A549 (cell line): ENCODE measurements at regions not wholly inside any gene's neighbourhood (a gene's known extent, or its start where the extent isn't known, plus 50 kb on each side); places are given as distances from the start of the nearest gene placed in this dataset.

Source experiments
- ATAC-seq, 2 experiments: fragments of 200-7000 bp in 1 of 2; fragments of >200 bp in 1 of 2; cut with Nextera tagmentation in 1 of 2; cut with Tn5 transposase in 1 of 2; 3 replicates each; pipeline versions ENCODE4 v1.8.0 to v1.9.1; 2018 to 2020; ENCODE audit warnings: mild to moderate bottlenecking in 1 of 2, moderate library complexity in 1 of 2
- CTCF ChIA-PET: fragments of 300-600 bp; sonication (Branson Sonifier 250); formaldehyde crosslinking; extraction: SDS; loops from one replicate; lab custom pipeline; 2021; ENCODE audit warnings: antibody characterized with exemption, inconsistent platforms; lab: Yijun Ruan, JAX
- POLR2A ChIA-PET: fragments of 350-600 bp; formaldehyde crosslinking; extraction: SDS; loops from one replicate; lab custom pipeline; 2021; ENCODE audit warnings: antibody characterized with exemption, inconsistent platforms; lab: Yijun Ruan, JAX
- DNase-seq, 2 experiments: peaks; one replicate each; pipeline versions ENCODE4 v3.0.0 to v3.0.0-alpha.2; 2011 to 2016; ENCODE audit warnings: low read depth in 1 of 2, low spot score in 1 of 2
- FAIRE-seq: peaks from 2 replicates; lab custom pipeline; 2011; peaks lifted over from hg19 to GRCh38; lab: Jason Lieb, UNC
- H3K27ac ChIP-seq, 2 experiments: fragments of >200 bp; sonication (Bioruptor Twin); formaldehyde crosslinking; 3 replicates each; pipeline ENCODE4 v1.5.1; 2016 to 2017
- H3K4me1 ChIP-seq: fragments of >200 bp; sonication (Bioruptor Twin); formaldehyde crosslinking; 3 replicates; pipeline ENCODE4 v1.6.1; 2016
- H3K4me2 ChIP-seq: fragments of >200 bp; sonication (Bioruptor Twin); formaldehyde crosslinking; 3 replicates; pipeline ENCODE4 v1.6.1; 2016
- H3K4me3 ChIP-seq: fragments of >200 bp; sonication (Bioruptor Twin); formaldehyde crosslinking; 3 replicates; pipeline ENCODE4 v1.5.1; 2016
- H3K9me3 ChIP-seq: fragments of >200 bp; sonication (Bioruptor Twin); formaldehyde crosslinking; 3 replicates; pipeline ENCODE4 v1.6.1; 2016
- BHLHE40 ChIP-seq: IDR thresholded peaks from 2 replicates; pipeline ENCODE4 v1.6.1; 2012; ENCODE audit warnings: low read depth, low read length, inconsistent platforms
- CBX8 ChIP-seq: fragments of 200-600 bp; sonication (generic); IDR thresholded peaks from 2 replicates; pipeline ENCODE4 v1.6.1; 2016
- CHD2 ChIP-seq: fragments of 150-350 bp; IDR thresholded peaks from 2 replicates; pipeline ENCODE4 v1.6.1; 2014; ENCODE audit warnings: low read length; ENCODE audit not compliant: partially characterized antibody
- EHMT2 ChIP-seq: fragments of 200-600 bp; sonication (generic); IDR thresholded peaks from 2 replicates; pipeline ENCODE4 v1.6.1; 2016; ENCODE audit warnings: antibody characterized with exemption, low read depth, mild to moderate bottlenecking, moderate library complexity
- EP300 ChIP-seq, 2 experiments: fragments of >200 bp; sonication (Bioruptor Twin); formaldehyde crosslinking; IDR thresholded peaks; 2 replicates in 1 of 2; 3 replicates in 1 of 2; pipeline ENCODE4 v1.6.1; 2016 to 2017
- ESRRA ChIP-seq: fragments of 150-350 bp; IDR thresholded peaks from 2 replicates; pipeline ENCODE4 v1.6.1; 2014; ENCODE audit warnings: mild to moderate bottlenecking, low read length, borderline replicate concordance
- FOSB ChIP-seq: fragments of 250-450 bp; sonication (Bioruptor Pico); IDR thresholded peaks from 2 replicates; pipeline ENCODE4 v1.5.0; 2020; ENCODE audit warnings: mild to moderate bottlenecking, moderate library complexity
- FOSL2 ChIP-seq, 2 experiments: fragments of 450-650 bp in 1 of 2; fragments of >200 bp in 1 of 2; sonication (Bioruptor Twin) in 1 of 2; formaldehyde crosslinking; IDR thresholded peaks; 2 replicates each; pipeline versions ENCODE4 v1.5.0 to v1.6.1; 2016 to 2020; ENCODE audit warnings: mild to moderate bottlenecking in 1 of 2, moderate library complexity in 1 of 2
- HDAC2 ChIP-seq: fragments of 200-600 bp; sonication (generic); IDR thresholded peaks from 2 replicates; pipeline ENCODE4 v1.6.1; 2016
- KDM5A ChIP-seq: fragments of 200-600 bp; sonication (generic); IDR thresholded peaks from 2 replicates; pipeline ENCODE4 v1.6.1; 2016; ENCODE audit warnings: antibody characterized with exemption, mild to moderate bottlenecking
- MAFK ChIP-seq: fragments of 450-650 bp; IDR thresholded peaks from 2 replicates; pipeline ENCODE4 v1.6.1; 2014; ENCODE audit not compliant: partially characterized antibody
- NFE2L2 ChIP-seq: fragments of 150-350 bp; conservative IDR thresholded peaks from 2 replicates; pipeline ENCODE4 v1.6.1; 2014; ENCODE audit warnings: low read length
- POLR2A ChIP-seq: IDR thresholded peaks from 2 replicates; pipeline ENCODE4 v1.6.1; 2012; ENCODE audit warnings: mild to moderate bottlenecking, low read length
- RARB ChIP-seq: fragments of 250-450 bp; sonication (Bioruptor Pico); IDR thresholded peaks from 2 replicates; pipeline ENCODE4 v1.8.0; 2021; ENCODE audit warnings: mild to moderate bottlenecking, moderate library complexity
- TP53 ChIP-seq: fragments of 250-450 bp; sonication (Bioruptor Pico); IDR thresholded peaks from 2 replicates; pipeline ENCODE4 v1.5.0; 2021; ENCODE audit warnings: mild to moderate bottlenecking, moderate library complexity
- WGBS: methylation state at CpG from one replicate; pipeline ENCODE4 v1.1.6; 2017; ENCODE audit errors: missing lambda C conversion rate; 5-methylcytosine and 5-hydroxymethylcytosine counted together
- TF ChIP-seq, protein P1 (sequence below): fragments of 250-450 bp; sonication (Bioruptor Pico); IDR thresholded peaks from 2 replicates; pipeline ENCODE4 v1.5.0; 2021; ENCODE audit warnings: mild to moderate bottlenecking, moderate library complexity, borderline replicate concordance
- TF ChIP-seq, protein P2 (sequence below): fragments of 250-450 bp; sonication (Bioruptor Pico); IDR thresholded peaks from 2 replicates; pipeline ENCODE4 v1.5.0; 2020; ENCODE audit warnings: low read depth, mild to moderate bottlenecking, moderate library complexity
- TF ChIP-seq, protein P3 (sequence below): fragments of >200 bp; sonication (Bioruptor Twin); formaldehyde crosslinking; IDR thresholded peaks from 3 replicates; pipeline ENCODE4 v1.6.1; 2016
- TF ChIP-seq, protein P4 (sequence below): IDR thresholded peaks from 2 replicates; pipeline ENCODE4 v1.6.1; 2012
- TF ChIP-seq, protein P5 (sequence below): fragments of >200 bp; sonication (Bioruptor Twin); formaldehyde crosslinking; IDR thresholded peaks from 3 replicates; pipeline ENCODE4 v1.5.1; 2016

DNA sequence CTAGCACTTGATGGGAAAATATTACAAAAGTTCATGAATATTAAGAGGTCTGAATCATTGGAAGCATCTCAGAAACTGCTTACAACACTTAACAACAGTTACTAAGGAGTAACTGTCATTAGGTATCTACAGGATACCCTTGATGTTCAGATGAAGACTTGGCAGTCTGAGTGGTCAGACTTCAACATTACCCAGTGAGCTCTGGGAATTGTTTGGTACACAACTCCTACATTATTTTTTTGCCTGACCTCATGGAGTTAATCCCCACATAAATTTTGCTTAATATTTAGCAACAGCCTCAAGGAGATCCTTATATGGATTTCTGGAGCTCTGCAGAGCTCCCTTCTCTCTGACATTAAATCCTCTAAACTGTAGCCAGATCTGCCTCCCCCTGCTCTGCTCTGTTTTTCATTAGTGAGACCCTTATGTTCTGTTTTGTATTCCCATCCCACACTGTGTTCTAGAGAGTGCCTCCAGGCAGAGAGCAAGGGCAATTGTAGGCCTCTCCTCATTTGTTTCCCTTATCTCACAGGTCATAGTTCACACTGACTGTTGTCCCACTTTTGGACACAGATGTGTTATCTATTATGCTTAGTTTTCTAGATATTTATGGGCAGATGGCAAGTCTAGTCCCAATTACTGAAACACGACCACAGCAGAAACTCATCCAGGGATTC, 368.8 kb downstream of the GASK1B start:
- Histone ChIP-seq H3K4me1 (no peaks in the 10 kb centered on the region), H3K9me3 (no peaks in the 10 kb centered on the region), H3K4me2 (no peak overlapping the region), H3K27ac (no peak overlapping the region), H3K4me3 (no peak overlapping the region)
- no peak for FAIRE-seq
- TF ChIP-seq BHLHE40 (no peak), EP300 (IDR thresholded peaks at IDR 0.05) (no peak), FOSB (CRISPR knock-in tag) (no peak), NFE2L2 (no peak), HDAC2 (no peak), TP53 (CRISPR knock-in tag) (no peak), CHD2 (no peak), FOSL2 (IDR thresholded peaks at IDR 0.05) (no peak), FOSL2 (CRISPR knock-in tag; IDR thresholded peaks at IDR 0.05) (no peak), RARB (no peak)
- TF ChIP-seq, protein P1, sequence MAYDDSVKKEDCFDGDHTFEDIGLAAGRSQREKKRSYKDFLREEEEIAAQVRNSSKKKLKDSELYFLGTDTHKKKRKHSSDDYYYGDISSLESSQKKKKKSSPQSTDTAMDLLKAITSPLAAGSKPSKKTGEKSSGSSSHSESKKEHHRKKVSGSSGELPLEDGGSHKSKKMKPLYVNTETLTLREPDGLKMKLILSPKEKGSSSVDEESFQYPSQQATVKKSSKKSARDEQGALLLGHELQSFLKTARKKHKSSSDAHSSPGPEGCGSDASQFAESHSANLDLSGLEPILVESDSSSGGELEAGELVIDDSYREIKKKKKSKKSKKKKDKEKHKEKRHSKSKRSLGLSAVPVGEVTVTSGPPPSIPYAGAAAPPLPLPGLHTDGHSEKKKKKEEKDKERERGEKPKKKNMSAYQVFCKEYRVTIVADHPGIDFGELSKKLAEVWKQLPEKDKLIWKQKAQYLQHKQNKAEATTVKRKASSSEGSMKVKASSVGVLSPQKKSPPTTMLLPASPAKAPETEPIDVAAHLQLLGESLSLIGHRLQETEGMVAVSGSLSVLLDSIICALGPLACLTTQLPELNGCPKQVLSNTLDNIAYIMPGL, result no peak
- TF ChIP-seq, protein P2, sequence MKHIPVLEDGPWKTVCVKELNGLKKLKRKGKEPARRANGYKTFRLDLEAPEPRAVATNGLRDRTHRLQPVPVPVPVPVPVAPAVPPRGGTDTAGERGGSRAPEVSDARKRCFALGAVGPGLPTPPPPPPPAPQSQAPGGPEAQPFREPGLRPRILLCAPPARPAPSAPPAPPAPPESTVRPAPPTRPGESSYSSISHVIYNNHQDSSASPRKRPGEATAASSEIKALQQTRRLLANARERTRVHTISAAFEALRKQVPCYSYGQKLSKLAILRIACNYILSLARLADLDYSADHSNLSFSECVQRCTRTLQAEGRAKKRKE (CRISPR knock-in tag), result no peak
- TF ChIP-seq, protein P3, sequence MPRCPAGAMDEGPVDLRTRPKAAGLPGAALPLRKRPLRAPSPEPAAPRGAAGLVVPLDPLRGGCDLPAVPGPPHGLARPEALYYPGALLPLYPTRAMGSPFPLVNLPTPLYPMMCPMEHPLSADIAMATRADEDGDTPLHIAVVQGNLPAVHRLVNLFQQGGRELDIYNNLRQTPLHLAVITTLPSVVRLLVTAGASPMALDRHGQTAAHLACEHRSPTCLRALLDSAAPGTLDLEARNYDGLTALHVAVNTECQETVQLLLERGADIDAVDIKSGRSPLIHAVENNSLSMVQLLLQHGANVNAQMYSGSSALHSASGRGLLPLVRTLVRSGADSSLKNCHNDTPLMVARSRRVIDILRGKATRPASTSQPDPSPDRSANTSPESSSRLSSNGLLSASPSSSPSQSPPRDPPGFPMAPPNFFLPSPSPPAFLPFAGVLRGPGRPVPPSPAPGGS, result no peak
- ChIA-PET CTCF (no interaction called here), POLR2A (no interaction called here)
- ATAC-seq, result no peak
- DNase-seq, result no peak
- WGBS, result 11% methylated on average over 1 of the region's 1 CpG

DNA sequence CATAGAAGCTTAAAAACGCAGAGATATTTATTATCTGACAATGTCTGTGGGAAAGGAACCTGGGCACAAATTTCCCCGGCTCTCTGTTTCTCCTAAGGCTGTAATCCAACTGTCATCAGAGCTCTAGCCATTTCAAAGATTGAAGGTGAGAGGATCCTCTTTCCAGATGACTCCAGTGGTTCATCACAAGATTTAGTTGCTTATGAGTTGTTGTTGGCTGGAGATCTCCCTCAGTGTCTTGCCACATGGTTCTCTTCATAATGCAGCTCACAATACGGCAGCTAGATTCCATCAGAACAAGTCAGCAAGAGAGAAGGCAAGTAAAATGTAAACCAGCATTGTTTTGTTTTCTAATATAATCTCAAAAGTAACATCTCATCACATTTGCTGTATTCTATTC, 369.4 kb downstream of the GASK1B start:
- no peak for FAIRE-seq
- no peak overlapping the region for H3K4me3 ChIP-seq
- TF ChIP-seq ESRRA (no peak), CBX8 (no peak), EHMT2 (no peak), POLR2A (no peak), KDM5A (no peak), MAFK (no peak), TP53 (CRISPR knock-in tag) (no peak), BHLHE40 (no peak)
- TF ChIP-seq, protein P4, sequence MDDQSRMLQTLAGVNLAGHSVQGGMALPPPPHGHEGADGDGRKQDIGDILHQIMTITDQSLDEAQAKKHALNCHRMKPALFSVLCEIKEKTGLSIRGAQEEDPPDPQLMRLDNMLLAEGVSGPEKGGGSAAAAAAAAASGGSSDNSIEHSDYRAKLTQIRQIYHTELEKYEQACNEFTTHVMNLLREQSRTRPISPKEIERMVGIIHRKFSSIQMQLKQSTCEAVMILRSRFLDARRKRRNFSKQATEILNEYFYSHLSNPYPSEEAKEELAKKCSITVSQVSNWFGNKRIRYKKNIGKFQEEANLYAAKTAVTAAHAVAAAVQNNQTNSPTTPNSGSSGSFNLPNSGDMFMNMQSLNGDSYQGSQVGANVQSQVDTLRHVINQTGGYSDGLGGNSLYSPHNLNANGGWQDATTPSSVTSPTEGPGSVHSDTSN, result no peak
- TF ChIP-seq, protein P5, sequence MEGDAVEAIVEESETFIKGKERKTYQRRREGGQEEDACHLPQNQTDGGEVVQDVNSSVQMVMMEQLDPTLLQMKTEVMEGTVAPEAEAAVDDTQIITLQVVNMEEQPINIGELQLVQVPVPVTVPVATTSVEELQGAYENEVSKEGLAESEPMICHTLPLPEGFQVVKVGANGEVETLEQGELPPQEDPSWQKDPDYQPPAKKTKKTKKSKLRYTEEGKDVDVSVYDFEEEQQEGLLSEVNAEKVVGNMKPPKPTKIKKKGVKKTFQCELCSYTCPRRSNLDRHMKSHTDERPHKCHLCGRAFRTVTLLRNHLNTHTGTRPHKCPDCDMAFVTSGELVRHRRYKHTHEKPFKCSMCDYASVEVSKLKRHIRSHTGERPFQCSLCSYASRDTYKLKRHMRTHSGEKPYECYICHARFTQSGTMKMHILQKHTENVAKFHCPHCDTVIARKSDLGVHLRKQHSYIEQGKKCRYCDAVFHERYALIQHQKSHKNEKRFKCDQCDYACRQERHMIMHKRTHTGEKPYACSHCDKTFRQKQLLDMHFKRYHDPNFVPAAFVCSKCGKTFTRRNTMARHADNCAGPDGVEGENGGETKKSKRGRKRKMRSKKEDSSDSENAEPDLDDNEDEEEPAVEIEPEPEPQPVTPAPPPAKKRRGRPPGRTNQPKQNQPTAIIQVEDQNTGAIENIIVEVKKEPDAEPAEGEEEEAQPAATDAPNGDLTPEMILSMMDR, result no peak
- TF ChIP-seq, all 56 proteins: peak for 0
- H3K27ac ChIP-seq, result no peak overlapping the region
- H3K4me1 ChIP-seq, result no peaks in the 10 kb centered on the region
- ChIA-PET POLR2A (no interaction called here), CTCF (no interaction called here)
- ATAC-seq, result no peak
- 5% methylated on average over 3 of the region's 3 CpGs for WGBS
- H3K9me3 ChIP-seq, result no peaks in the 10 kb centered on the region
- DNase-seq, result no peak
- H3K4me2 ChIP-seq, result no peak overlapping the region
